ENCODE measurements at regions not wholly inside any gene's neighbourhood (a gene's known extent, or its start where the extent isn't known, plus 50 kb on each side); places are given as distances from the start of the nearest gene placed in this dataset.

DNA sequence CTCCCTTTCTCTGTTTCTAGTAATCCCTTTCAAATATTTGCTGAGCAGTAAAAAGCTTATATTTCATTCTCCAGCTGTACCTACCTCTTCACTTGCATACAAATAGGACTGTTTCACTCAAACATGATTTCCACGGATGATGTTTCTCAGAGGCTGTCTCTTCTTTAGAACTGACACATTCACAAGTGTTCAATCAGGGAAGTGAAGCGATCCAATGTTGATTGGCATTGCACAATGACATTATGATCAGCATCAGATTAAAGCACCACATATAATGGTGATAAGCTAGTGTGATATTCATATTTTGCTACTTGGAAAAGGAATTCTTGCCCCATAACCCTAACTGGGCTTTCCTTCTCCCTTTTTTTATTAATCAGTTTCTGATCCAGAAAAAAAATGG, 681.8 kb downstream of the TBC1D32 start:
- DNase-seq (ENCODE audit: low spot score) = no peak
- TF ChIP-seq, protein P1, sequence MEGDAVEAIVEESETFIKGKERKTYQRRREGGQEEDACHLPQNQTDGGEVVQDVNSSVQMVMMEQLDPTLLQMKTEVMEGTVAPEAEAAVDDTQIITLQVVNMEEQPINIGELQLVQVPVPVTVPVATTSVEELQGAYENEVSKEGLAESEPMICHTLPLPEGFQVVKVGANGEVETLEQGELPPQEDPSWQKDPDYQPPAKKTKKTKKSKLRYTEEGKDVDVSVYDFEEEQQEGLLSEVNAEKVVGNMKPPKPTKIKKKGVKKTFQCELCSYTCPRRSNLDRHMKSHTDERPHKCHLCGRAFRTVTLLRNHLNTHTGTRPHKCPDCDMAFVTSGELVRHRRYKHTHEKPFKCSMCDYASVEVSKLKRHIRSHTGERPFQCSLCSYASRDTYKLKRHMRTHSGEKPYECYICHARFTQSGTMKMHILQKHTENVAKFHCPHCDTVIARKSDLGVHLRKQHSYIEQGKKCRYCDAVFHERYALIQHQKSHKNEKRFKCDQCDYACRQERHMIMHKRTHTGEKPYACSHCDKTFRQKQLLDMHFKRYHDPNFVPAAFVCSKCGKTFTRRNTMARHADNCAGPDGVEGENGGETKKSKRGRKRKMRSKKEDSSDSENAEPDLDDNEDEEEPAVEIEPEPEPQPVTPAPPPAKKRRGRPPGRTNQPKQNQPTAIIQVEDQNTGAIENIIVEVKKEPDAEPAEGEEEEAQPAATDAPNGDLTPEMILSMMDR (IDR thresholded peaks at IDR 0.05; ENCODE audit: unreplicated experiment) = no peak
- H3K27ac Mint-ChIP-seq (ENCODE audit: unreplicated experiment) = no peak overlapping the region
- no peaks in the 10 kb centered on the region for H3K27me3 Mint-ChIP-seq (ENCODE audit: unreplicated experiment)
- no peaks in the 10 kb centered on the region for H3K36me3 Mint-ChIP-seq (ENCODE audit: low read depth, unreplicated experiment)
- H3K9me3 Mint-ChIP-seq (ENCODE audit: unreplicated experiment) = no peaks in the 10 kb centered on the region
- H3K4me1 Mint-ChIP-seq (ENCODE audit: unreplicated experiment) = no peaks in the 10 kb centered on the region
- H3K4me3 Mint-ChIP-seq (ENCODE audit: unreplicated experiment) = no peak overlapping the region

DNA sequence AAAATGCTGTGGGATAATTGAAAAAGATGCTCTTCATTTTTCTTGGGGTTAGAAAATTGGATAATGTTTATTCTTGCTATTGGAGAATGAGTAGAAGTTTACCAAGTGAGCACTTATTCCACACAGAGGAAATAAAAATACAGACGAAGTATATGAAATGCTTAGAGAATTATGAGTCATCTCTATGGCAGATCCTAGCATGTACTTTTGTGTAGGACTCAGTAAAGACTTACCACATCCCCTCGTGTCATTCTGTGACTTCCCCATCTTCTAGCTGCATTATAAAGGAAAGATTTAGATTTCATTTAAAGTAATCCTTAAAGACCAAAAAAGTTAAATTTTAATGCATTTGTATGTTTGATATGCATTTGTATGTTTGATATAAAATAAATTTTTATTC, 685.6 kb downstream of the TBC1D32 start:
- TF ChIP-seq, protein P1 (IDR thresholded peaks at IDR 0.05; ENCODE audit: unreplicated experiment) = no peak
- Mint-ChIP-seq H3K9me3 (ENCODE audit: unreplicated experiment) (no peaks in the 10 kb centered on the region), H3K4me3 (ENCODE audit: unreplicated experiment) (no peak overlapping the region), H3K27ac (ENCODE audit: unreplicated experiment) (no peak overlapping the region), H3K36me3 (ENCODE audit: low read depth, unreplicated experiment) (no peaks in the 10 kb centered on the region), H3K4me1 (ENCODE audit: unreplicated experiment) (no peaks in the 10 kb centered on the region), H3K27me3 (ENCODE audit: unreplicated experiment) (no peaks in the 10 kb centered on the region)
- DNase-seq (ENCODE audit: low spot score) = no peak

DNA sequence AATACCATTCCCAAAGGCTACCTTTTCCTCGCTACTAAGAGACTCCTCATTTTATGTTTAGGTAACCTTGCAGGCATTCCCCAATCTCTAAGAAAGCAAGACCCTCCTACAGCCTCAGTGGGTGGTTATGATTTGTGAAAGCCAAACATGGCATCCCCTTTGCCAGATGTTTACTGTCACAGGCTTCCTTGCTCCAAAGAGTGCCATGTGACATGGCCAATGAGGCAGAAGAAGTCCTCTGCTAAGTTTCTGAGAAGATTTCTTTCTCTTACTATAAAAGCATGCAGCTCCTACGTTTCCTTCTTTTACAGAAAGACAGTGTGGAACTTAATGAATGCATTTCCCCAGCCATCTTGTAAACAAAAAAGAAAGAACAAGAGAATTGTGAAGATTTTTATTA, 688.2 kb downstream of the TBC1D32 start:
- TF ChIP-seq, protein P1 (IDR thresholded peaks at IDR 0.05; ENCODE audit: unreplicated experiment) = no peak
- Mint-ChIP-seq H3K27me3 (ENCODE audit: unreplicated experiment) (no peaks in the 10 kb centered on the region), H3K9me3 (ENCODE audit: unreplicated experiment) (no peaks in the 10 kb centered on the region), H3K27ac (ENCODE audit: unreplicated experiment) (no peak overlapping the region), H3K4me3 (ENCODE audit: unreplicated experiment) (no peak overlapping the region), H3K4me1 (ENCODE audit: unreplicated experiment) (no peaks in the 10 kb centered on the region), H3K36me3 (ENCODE audit: low read depth, unreplicated experiment) (no peaks in the 10 kb centered on the region)
- DNase-seq (ENCODE audit: low spot score) = no peak

DNA sequence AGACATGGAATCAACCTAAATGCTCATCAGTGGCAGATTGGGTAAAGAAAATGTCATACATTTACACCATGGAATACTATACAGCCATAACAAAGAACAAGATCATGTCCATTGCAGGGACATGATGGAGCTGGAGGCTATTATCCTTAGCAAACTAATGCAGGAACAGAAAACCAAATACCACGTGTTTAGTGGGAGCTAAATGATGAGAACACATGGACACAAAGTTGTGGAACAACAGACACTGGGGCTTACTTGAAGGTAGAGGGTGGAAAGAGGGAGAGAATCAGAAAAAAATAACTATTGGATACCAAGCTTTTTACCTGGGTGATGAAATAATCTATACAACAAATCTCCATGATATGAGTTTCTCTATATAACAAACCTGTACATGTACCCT, 701.3 kb downstream of the TBC1D32 start:
- DNase-seq (ENCODE audit: low spot score) = no peak
- Mint-ChIP-seq H3K9me3 (ENCODE audit: unreplicated experiment) (no peaks in the 10 kb centered on the region), H3K4me3 (ENCODE audit: unreplicated experiment) (no peak overlapping the region)

DNA sequence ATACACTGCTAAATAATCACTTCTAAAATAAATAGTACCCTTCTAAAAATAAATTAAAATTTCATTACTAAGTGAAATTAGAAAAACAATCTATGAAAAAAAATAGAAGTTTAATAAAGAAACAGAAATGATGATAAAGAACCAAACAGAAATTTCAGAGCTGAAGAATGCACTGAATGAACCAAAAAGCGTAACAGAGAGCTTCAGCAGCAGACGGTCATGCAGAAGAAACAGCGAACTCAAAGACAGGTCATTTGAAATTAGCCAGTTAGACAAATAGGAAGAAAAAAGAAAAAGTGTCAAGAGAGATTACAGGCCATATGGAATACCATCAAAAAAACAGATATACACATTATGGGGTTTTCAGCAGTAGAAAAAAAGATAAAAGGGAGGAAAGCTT, 706.7 kb downstream of the TBC1D32 start:
- Mint-ChIP-seq H3K9me3 (ENCODE audit: unreplicated experiment) (no peaks in the 10 kb centered on the region), H3K36me3 (ENCODE audit: low read depth, unreplicated experiment) (no peaks in the 10 kb centered on the region), H3K4me3 (ENCODE audit: unreplicated experiment) (no peak overlapping the region), H3K27ac (ENCODE audit: unreplicated experiment) (no peak overlapping the region), H3K4me1 (ENCODE audit: unreplicated experiment) (no peaks in the 10 kb centered on the region), H3K27me3 (ENCODE audit: unreplicated experiment) (no peaks in the 10 kb centered on the region)
- TF ChIP-seq, protein P1 (IDR thresholded peaks at IDR 0.05; ENCODE audit: unreplicated experiment) = no peak
- no peak for DNase-seq (ENCODE audit: low spot score)

More for the DNA sequence above, 701.3 kb downstream of the TBC1D32 start:
- no peaks in the 10 kb centered on the region for H3K4me1 Mint-ChIP-seq (ENCODE audit: unreplicated experiment)
- TF ChIP-seq, protein P1 (IDR thresholded peaks at IDR 0.05; ENCODE audit: unreplicated experiment) = no peak
- H3K27ac Mint-ChIP-seq (ENCODE audit: unreplicated experiment) = no peak overlapping the region
- H3K27me3 Mint-ChIP-seq (ENCODE audit: unreplicated experiment) = no peaks in the 10 kb centered on the region
- no peaks in the 10 kb centered on the region for H3K36me3 Mint-ChIP-seq (ENCODE audit: low read depth, unreplicated experiment)

All from endothelial cell (in vitro differentiated cells).